SKM-1 (cell line): ENCODE measurements at regions not wholly inside any gene's neighbourhood (a gene's known extent, or its start where the extent isn't known, plus 50 kb on each side); places are given as distances from the start of the nearest gene placed in this dataset.

Experiments
- DNase-seq: peaks from one replicate; lab custom pipeline; 2025; ENCODE audit not compliant: unreplicated experiment; lab: John Stamatoyannopoulos, UW

GRCh38 chr6:23343610-23344306 is 774.4 kb downstream of the HDGFL1 start:
- DNase-seq: no peak

GRCh38 chr6:23348185-23348584 is 777.8 kb upstream of the NRSN1 start:
- DNase-seq: no peak

- DNase-seq: no peak
Observed at GRCh38 chr6:23349521-23350147, 776.4 kb upstream of the NRSN1 start.

- DNase-seq: no peak
Observed at GRCh38 chr6:23350752-23351453, 775.1 kb upstream of the NRSN1 start.

- no peak for DNase-seq
Observed at GRCh38 chr6:23354004-23354403, 772.0 kb upstream of the NRSN1 start.

- no peak for DNase-seq
Observed at GRCh38 chr6:23357185-23357766, 768.7 kb upstream of the NRSN1 start.

- no peak for DNase-seq
Observed at GRCh38 chr6:23365732-23366131, 760.3 kb upstream of the NRSN1 start.

- DNase-seq: no peak
Observed at GRCh38 chr6:23367311-23367710, 758.7 kb upstream of the NRSN1 start.

GRCh38 chr6:23368557-23368956 is 757.5 kb upstream of the NRSN1 start:
- no peak for DNase-seq

- no peak for DNase-seq
Observed at GRCh38 chr6:23370051-23370450, 756.0 kb upstream of the NRSN1 start.

GRCh38 chr6:23371132-23371915 is 754.7 kb upstream of the NRSN1 start:
- DNase-seq: no peak

GRCh38 chr6:23377830-23378229 is 748.2 kb upstream of the NRSN1 start:
- DNase-seq: no peak

- no peak for DNase-seq
Observed at GRCh38 chr6:23380465-23380864, 745.5 kb upstream of the NRSN1 start.

GRCh38 chr6:23388086-23388783 is 737.8 kb upstream of the NRSN1 start:
- DNase-seq: no peak

GRCh38 chr6:23389386-23389785 is 736.6 kb upstream of the NRSN1 start:
- no peak for DNase-seq

- DNase-seq: no peak
Observed at GRCh38 chr6:23390221-23390620, 735.8 kb upstream of the NRSN1 start.

GRCh38 chr6:23394681-23395080 is 731.3 kb upstream of the NRSN1 start:
- no peak for DNase-seq

- no peak for DNase-seq
Observed at GRCh38 chr6:23395381-23395780, 730.6 kb upstream of the NRSN1 start.

GRCh38 chr6:23396949-23397348 is 729.1 kb upstream of the NRSN1 start:
- no peak for DNase-seq

GRCh38 chr6:23403460-23403859 is 722.6 kb upstream of the NRSN1 start:
- no peak for DNase-seq

GRCh38 chr6:23409531-23409930 is 716.5 kb upstream of the NRSN1 start:
- no peak for DNase-seq
